Smooth muscle cell (in vitro differentiated cells): ENCODE measurements at regions not wholly inside any gene's neighbourhood (a gene's known extent, or its start where the extent isn't known, plus 50 kb on each side); places are given as distances from the start of the nearest gene placed in this dataset.

Experiments
- DNase-seq: peaks from one replicate; lab custom pipeline; 2025; ENCODE audit not compliant: unreplicated experiment; lab: John Stamatoyannopoulos, UW
- H2AFZ ChIP-seq: fragments of 200-600 bp; sonication (generic); 2 replicates; pipeline ENCODE4 v1.6.0; 2016; ENCODE audit warnings: antibody characterized with exemption, low read depth, mild to moderate bottlenecking
- H3F3A ChIP-seq: fragments of 200-600 bp; sonication (generic); 2 replicates; pipeline ENCODE4 v1.6.0; 2017; ENCODE audit warnings: antibody characterized with exemption, low read depth
- H3K27ac ChIP-seq: fragments of 200-600 bp; sonication (generic); 2 replicates; pipeline ENCODE4 v1.5.1; 2016; ENCODE audit warnings: low read depth, mild to moderate bottlenecking
- H3K27me3 ChIP-seq: fragments of 200-600 bp; sonication (generic); 2 replicates; pipeline ENCODE4 v1.6.1; 2016; ENCODE audit warnings: low read depth, mild to moderate bottlenecking
- H3K36me3 ChIP-seq: fragments of 200-600 bp; sonication (generic); 2 replicates; pipeline ENCODE4 v1.5.1; 2016; ENCODE audit warnings: low read depth
- H3K4me1 ChIP-seq: fragments of 200-600 bp; sonication (generic); 2 replicates; pipeline ENCODE4 v1.5.1; 2016; ENCODE audit warnings: low read depth
- H3K4me2 ChIP-seq: fragments of 200-600 bp; sonication (generic); 2 replicates; pipeline ENCODE4 v1.6.0; 2016; ENCODE audit warnings: mild to moderate bottlenecking
- H3K4me3 ChIP-seq: fragments of 200-600 bp; sonication (generic); 2 replicates; pipeline ENCODE4 v1.5.1; 2016; ENCODE audit warnings: mild to moderate bottlenecking
- H3K79me2 ChIP-seq: fragments of 200-600 bp; sonication (generic); 2 replicates; pipeline ENCODE4 v1.6.0; 2016; ENCODE audit warnings: low read depth, mild to moderate bottlenecking
- H3K9ac ChIP-seq: fragments of 200-600 bp; sonication (generic); 2 replicates; pipeline ENCODE4 v1.6.0; 2016; ENCODE audit warnings: low read depth
- H3K9me3 ChIP-seq: fragments of 200-600 bp; sonication (generic); replicated peaks from 2 replicates; pipeline ENCODE4 v1.5.1; 2016; ENCODE audit warnings: low read depth
- H4K20me1 ChIP-seq: fragments of 200-600 bp; sonication (generic); 2 replicates; pipeline ENCODE4 v1.6.0; 2016; ENCODE audit warnings: low read depth
- CTCF ChIP-seq: fragments of 200-600 bp; sonication (generic); IDR thresholded peaks from 2 replicates; pipeline ENCODE4 v1.5.1; 2017; ENCODE audit warnings: borderline replicate concordance, mild to moderate bottlenecking, antibody characterized with exemption; ENCODE audit not compliant: insufficient read depth, poor library complexity, severe bottlenecking
- WGBS: methylation state at CpG from one replicate; pipeline ENCODE4 v1.1.7; 2016; ENCODE audit warnings: low lambda C conversion rate; 5-methylcytosine and 5-hydroxymethylcytosine counted together

- no peak for DNase-seq
- H3K9me3 ChIP-seq = no peaks in the 10 kb centered on the region
- no peaks in the 10 kb centered on the region for H3K79me2 ChIP-seq
- no peaks in the 10 kb centered on the region for H4K20me1 ChIP-seq
- no peak overlapping the region for H2AFZ ChIP-seq
- no peaks in the 10 kb centered on the region for H3F3A ChIP-seq
- H3K27me3 ChIP-seq = no peaks in the 10 kb centered on the region
- TF ChIP-seq CTCF = no peak
- H3K4me2 ChIP-seq = peak overlapping the region; percentile 3
- H3K36me3 ChIP-seq = no peaks in the 10 kb centered on the region
- H3K4me3 ChIP-seq = no peak overlapping the region
- H3K9ac ChIP-seq = no peak overlapping the region
- peak overlapping the region; percentile 28 for H3K27ac ChIP-seq
- no peaks in the 10 kb centered on the region for H3K4me1 ChIP-seq
Measured at GRCh38 chr6:87822011-87822410, 120.0 kb upstream of the AKIRIN2 start.

GRCh38 chr6:87820343-87820984 is 118.4 kb upstream of the AKIRIN2 start:
- Histone ChIP-seq H3K27ac (no peak overlapping the region), H3K9ac (no peak overlapping the region), H3F3A (no peaks in the 10 kb centered on the region), H4K20me1 (no peaks in the 10 kb centered on the region), H3K9me3 (no peaks in the 10 kb centered on the region), H2AFZ (no peak overlapping the region), H3K79me2 (no peaks in the 10 kb centered on the region), H3K4me1 (no peaks in the 10 kb centered on the region), H3K4me2 (no peak overlapping the region), H3K4me3 (no peak overlapping the region), H3K27me3 (no peaks in the 10 kb centered on the region), H3K36me3 (no peaks in the 10 kb centered on the region)
- no peak for TF ChIP-seq CTCF
- WGBS = 72% methylated on average over 7 of the region's 7 CpGs
- DNase-seq = no peak

GRCh38 chr6:87817183-87817582 is 115.2 kb upstream of the AKIRIN2 start:
- Histone ChIP-seq H3K36me3 (no peaks in the 10 kb centered on the region), H3K9me3 (no peaks in the 10 kb centered on the region), H4K20me1 (no peaks in the 10 kb centered on the region), H3F3A (no peaks in the 10 kb centered on the region), H3K9ac (no peak overlapping the region), H3K27me3 (no peaks in the 10 kb centered on the region), H3K4me2 (no peak overlapping the region), H2AFZ (no peak overlapping the region), H3K4me3 (no peak overlapping the region), H3K4me1 (no peaks in the 10 kb centered on the region), H3K27ac (peak overlapping the region; percentile 29), H3K79me2 (no peaks in the 10 kb centered on the region)
- no peak for TF ChIP-seq CTCF
- WGBS = 81% methylated on average over 1 of the region's 1 CpG
- DNase-seq = no peak

- WGBS = 86% methylated on average over 1 of the region's 1 CpG
- no peaks in the 10 kb centered on the region for H3K79me2 ChIP-seq
- H3K27ac ChIP-seq = no peak overlapping the region
- no peak overlapping the region for H3K4me3 ChIP-seq
- H3K36me3 ChIP-seq = no peaks in the 10 kb centered on the region
- H2AFZ ChIP-seq = no peak overlapping the region
- no peak for TF ChIP-seq CTCF
- no peak overlapping the region for H3K9ac ChIP-seq
- no peaks in the 10 kb centered on the region for H3K27me3 ChIP-seq
- H3F3A ChIP-seq = no peaks in the 10 kb centered on the region
- DNase-seq = no peak
- no peaks in the 10 kb centered on the region for H3K4me1 ChIP-seq
- no peak overlapping the region for H3K4me2 ChIP-seq
- no peaks in the 10 kb centered on the region for H4K20me1 ChIP-seq
- H3K9me3 ChIP-seq = no peaks in the 10 kb centered on the region
Measured at GRCh38 chr6:87815449-87815848, 113.4 kb upstream of the AKIRIN2 start.
